ENCODE measurements at regions not wholly inside any gene's neighbourhood (a gene's known extent, or its start where the extent isn't known, plus 50 kb on each side); places are given as distances from the start of the nearest gene placed in this dataset.

DNA sequence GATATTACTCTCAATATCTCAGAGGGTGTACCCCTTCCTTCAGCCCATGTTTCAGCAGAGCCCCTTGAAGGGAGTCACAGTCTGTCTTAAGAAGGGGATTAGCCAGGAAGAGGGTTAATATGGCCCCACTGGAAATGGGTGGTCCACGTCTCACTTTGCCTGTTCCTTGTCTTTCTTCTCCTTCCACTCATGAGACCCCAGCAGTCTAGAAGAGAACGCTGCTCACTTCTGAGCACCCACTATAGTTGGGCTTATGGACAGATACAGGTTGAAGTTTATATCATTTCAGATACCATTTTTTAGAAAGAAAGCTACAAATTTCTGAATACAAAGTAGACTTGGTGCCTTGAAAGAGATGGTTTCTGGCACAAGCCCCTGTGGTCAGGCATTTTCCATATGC is 139.3 kb upstream of the API5 start:
- no peak overlapping the region for H3K4me2 ChIP-seq (ENCODE audit: low read depth, low read length)
- FAIRE-seq (no peak), ATAC-seq (no peak), DNase-seq (ENCODE audit: low spot score) (no peak)
- intact Hi-C loops (cut with micrococcal nuclease; ENCODE audit: unreplicated experiment): no loop called here
- H2AFZ ChIP-seq (ENCODE audit: low read length): no peak overlapping the region
- no peak overlapping the region for H3K4me3 ChIP-seq (replicated peaks in 1 of 3; ENCODE audit: insufficient read depth in 1 of 3, low read depth in 2 of 3, low read length in 3 of 3)
- H4K20me1 ChIP-seq (ENCODE audit: insufficient read depth, low read length): no peaks in the 10 kb centered on the region
- POLR2A ChIA-PET: no interaction called here
- no peak overlapping the region for H3K9ac ChIP-seq (ENCODE audit: insufficient read depth, low read depth, low read length)
- no TSS peak for BruUV-seq (replicated peaks)
- in situ Hi-C loops (cut with HindIII; ENCODE audit: extremely low pct_ligation_motif_present, low pct_unique_long_range_greater_than_20kb): no loop called here
- CTCF ChIA-PET (ENCODE audit: low intra/inter-chr PET ratio, low total read pairs): no interaction called here
- TF ChIP-seq ZNF564 (CRISPR knock-in tag; IDR thresholded peaks at IDR 0.05): no peak
- TF ChIP-seq ZNF124 (CRISPR knock-in tag; IDR thresholded peaks at IDR 0.05): no peak
- TF ChIP-seq PRMT3 (CRISPR knock-in tag; IDR thresholded peaks at IDR 0.05; ENCODE audit: borderline replicate concordance, low read depth): no peak
- no peak for TF ChIP-seq ZFP36L1 (CRISPR knock-in tag; IDR thresholded peaks at IDR 0.05)
- TF ChIP-seq ZNF746 (CRISPR knock-in tag; IDR thresholded peaks at IDR 0.05): no peak
- TF ChIP-seq, protein P1, sequence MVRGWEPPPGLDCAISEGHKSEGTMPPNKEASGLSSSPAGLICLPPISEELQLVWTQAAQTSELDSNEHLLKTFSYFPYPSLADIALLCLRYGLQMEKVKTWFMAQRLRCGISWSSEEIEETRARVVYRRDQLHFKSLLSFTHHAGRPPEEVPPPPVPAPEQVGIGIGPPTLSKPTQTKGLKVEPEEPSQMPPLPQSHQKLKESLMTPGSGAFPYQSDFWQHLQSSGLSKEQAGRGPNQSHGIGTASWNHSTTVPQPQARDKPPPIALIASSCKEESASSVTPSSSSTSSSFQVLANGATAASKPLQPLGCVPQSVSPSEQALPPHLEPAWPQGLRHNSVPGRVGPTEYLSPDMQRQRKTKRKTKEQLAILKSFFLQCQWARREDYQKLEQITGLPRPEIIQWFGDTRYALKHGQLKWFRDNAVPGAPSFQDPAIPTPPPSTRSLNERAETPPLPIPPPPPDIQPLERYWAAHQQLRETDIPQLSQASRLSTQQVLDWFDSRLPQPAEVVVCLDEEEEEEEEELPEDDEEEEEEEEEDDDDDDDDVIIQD (CRISPR knock-in tag; IDR thresholded peaks at IDR 0.05; ENCODE audit: low read depth): no peak
- TF ChIP-seq MIXL1 (CRISPR knock-in tag; IDR thresholded peaks at IDR 0.05): no peak
- TF ChIP-seq ZNF773 (CRISPR knock-in tag; IDR thresholded peaks at IDR 0.05; ENCODE audit: borderline replicate concordance): no peak
- TF ChIP-seq SNAI1 (CRISPR knock-in tag; IDR thresholded peaks at IDR 0.05; ENCODE audit: borderline replicate concordance): no peak
- TF ChIP-seq, protein P2, sequence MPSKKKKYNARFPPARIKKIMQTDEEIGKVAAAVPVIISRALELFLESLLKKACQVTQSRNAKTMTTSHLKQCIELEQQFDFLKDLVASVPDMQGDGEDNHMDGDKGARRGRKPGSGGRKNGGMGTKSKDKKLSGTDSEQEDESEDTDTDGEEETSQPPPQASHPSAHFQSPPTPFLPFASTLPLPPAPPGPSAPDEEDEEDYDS (CRISPR knock-in tag; IDR thresholded peaks at IDR 0.05): no peak
- TF ChIP-seq, protein P3, sequence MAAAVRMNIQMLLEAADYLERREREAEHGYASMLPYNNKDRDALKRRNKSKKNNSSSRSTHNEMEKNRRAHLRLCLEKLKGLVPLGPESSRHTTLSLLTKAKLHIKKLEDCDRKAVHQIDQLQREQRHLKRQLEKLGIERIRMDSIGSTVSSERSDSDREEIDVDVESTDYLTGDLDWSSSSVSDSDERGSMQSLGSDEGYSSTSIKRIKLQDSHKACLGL (CRISPR knock-in tag; IDR thresholded peaks at IDR 0.05): no peak
- TF ChIP-seq ZFX (CRISPR knock-in tag; IDR thresholded peaks at IDR 0.05; ENCODE audit: low read depth): no peak
- no peak for TF ChIP-seq ZBTB38 (CRISPR knock-in tag; IDR thresholded peaks at IDR 0.05)
- TF ChIP-seq, protein P4, sequence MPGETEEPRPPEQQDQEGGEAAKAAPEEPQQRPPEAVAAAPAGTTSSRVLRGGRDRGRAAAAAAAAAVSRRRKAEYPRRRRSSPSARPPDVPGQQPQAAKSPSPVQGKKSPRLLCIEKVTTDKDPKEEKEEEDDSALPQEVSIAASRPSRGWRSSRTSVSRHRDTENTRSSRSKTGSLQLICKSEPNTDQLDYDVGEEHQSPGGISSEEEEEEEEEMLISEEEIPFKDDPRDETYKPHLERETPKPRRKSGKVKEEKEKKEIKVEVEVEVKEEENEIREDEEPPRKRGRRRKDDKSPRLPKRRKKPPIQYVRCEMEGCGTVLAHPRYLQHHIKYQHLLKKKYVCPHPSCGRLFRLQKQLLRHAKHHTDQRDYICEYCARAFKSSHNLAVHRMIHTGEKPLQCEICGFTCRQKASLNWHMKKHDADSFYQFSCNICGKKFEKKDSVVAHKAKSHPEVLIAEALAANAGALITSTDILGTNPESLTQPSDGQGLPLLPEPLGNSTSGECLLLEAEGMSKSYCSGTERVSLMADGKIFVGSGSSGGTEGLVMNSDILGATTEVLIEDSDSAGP (CRISPR knock-in tag; IDR thresholded peaks at IDR 0.05; ENCODE audit: borderline replicate concordance): no peak
- TF ChIP-seq, protein P5, sequence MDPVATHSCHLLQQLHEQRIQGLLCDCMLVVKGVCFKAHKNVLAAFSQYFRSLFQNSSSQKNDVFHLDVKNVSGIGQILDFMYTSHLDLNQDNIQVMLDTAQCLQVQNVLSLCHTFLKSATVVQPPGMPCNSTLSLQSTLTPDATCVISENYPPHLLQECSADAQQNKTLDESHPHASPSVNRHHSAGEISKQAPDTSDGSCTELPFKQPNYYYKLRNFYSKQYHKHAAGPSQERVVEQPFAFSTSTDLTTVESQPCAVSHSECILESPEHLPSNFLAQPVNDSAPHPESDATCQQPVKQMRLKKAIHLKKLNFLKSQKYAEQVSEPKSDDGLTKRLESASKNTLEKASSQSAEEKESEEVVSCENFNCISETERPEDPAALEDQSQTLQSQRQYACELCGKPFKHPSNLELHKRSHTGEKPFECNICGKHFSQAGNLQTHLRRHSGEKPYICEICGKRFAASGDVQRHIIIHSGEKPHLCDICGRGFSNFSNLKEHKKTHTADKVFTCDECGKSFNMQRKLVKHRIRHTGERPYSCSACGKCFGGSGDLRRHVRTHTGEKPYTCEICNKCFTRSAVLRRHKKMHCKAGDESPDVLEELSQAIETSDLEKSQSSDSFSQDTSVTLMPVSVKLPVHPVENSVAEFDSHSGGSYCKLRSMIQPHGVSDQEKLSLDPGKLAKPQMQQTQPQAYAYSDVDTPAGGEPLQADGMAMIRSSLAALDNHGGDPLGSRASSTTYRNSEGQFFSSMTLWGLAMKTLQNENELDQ (CRISPR knock-in tag; IDR thresholded peaks at IDR 0.05; ENCODE audit: borderline replicate concordance): no peak
- TF ChIP-seq SNRNP70 (IDR thresholded peaks at IDR 0.05; ENCODE audit: low read depth, low read length): no peak
- TF ChIP-seq EZH2 (conservative IDR thresholded peaks at IDR 0.05; ENCODE audit: low read depth, low read length): no peak
- TF ChIP-seq SAP130 (CRISPR knock-in tag; IDR thresholded peaks at IDR 0.05; ENCODE audit: low read depth): no peak
- no peaks in the 10 kb centered on the region for H3K4me1 ChIP-seq (ENCODE audit: insufficient read depth, low read length)
- no peak overlapping the region for H3K27ac ChIP-seq (ENCODE audit: extremely low read length, insufficient read depth, low read length)
- H3K27me3 ChIP-seq (ENCODE audit: control insufficient read depth in 1 of 2, insufficient read depth in 2 of 2, low read length in 2 of 2): no peaks in the 10 kb centered on the region
- no peaks in the 10 kb centered on the region for H3K79me2 ChIP-seq (ENCODE audit: insufficient read depth, low read length)
- WGBS (ENCODE audit: low lambda C conversion rate): 30% methylated on average over 2 of the region's 2 CpGs
- no peaks in the 10 kb centered on the region for H3K9me3 ChIP-seq (ENCODE audit: low read length)
- no peaks in the 10 kb centered on the region for H3K36me3 ChIP-seq (replicated peaks in 1 of 2; ENCODE audit: control insufficient read depth in 1 of 2, insufficient read depth in 2 of 2, low read length in 2 of 2)
